MM.1S (cell line): ENCODE measurements at regions not wholly inside any gene's neighbourhood (a gene's known extent, or its start where the extent isn't known, plus 50 kb on each side); places are given as distances from the start of the nearest gene placed in this dataset.

Source experiments
- DNase-seq: peaks from one replicate; pipeline ENCODE4 v3.0.0-alpha.2; 2015
- H2AFZ ChIP-seq: fragments of 300-600 bp; sonication (generic); 2 replicates; pipeline ENCODE4 v1.6.0; 2016; ENCODE audit warnings: antibody characterized with exemption, low read length
- H3F3A ChIP-seq: fragments of 300-600 bp; sonication (generic); 2 replicates; pipeline ENCODE4 v1.6.1; 2016; ENCODE audit warnings: mild to moderate bottlenecking, antibody characterized with exemption, low read length, moderate library complexity, mixed read lengths; ENCODE audit not compliant: insufficient read depth
- H3K27ac ChIP-seq: fragments of 300-600 bp; sonication (generic); 2 replicates; pipeline ENCODE4 v1.5.1; 2016; ENCODE audit warnings: mild to moderate bottlenecking, low read length
- H3K27me3 ChIP-seq: fragments of 300-600 bp; sonication (generic); replicated peaks from 2 replicates; pipeline ENCODE4 v1.6.0; 2016; ENCODE audit warnings: low read length; ENCODE audit not compliant: insufficient read depth
- H3K36me3 ChIP-seq: fragments of 300-600 bp; sonication (generic); replicated peaks from 2 replicates; pipeline ENCODE4 v1.6.1; 2016; ENCODE audit warnings: mild to moderate bottlenecking, low read length, mixed read lengths; ENCODE audit not compliant: insufficient read depth
- H3K4me1 ChIP-seq: fragments of 300-600 bp; sonication (generic); 2 replicates; pipeline ENCODE4 v1.6.1; 2016; ENCODE audit warnings: low read length, mixed read lengths
- H3K4me2 ChIP-seq: fragments of 300-600 bp; sonication (generic); 2 replicates; pipeline ENCODE4 v1.6.0; 2016; ENCODE audit warnings: low read depth, low read length
- H3K4me3 ChIP-seq: fragments of 300-600 bp; sonication (generic); 2 replicates; pipeline ENCODE4 v1.5.1; 2016; ENCODE audit warnings: low read length, mixed read lengths
- H3K79me2 ChIP-seq: fragments of 300-600 bp; sonication (generic); 2 replicates; pipeline ENCODE4 v1.6.1; 2016; ENCODE audit warnings: mixed run types, low read length, mixed read lengths
- H3K9ac ChIP-seq: fragments of 300-600 bp; sonication (generic); 2 replicates; pipeline ENCODE4 v1.6.1; 2016; ENCODE audit warnings: low read length, mixed read lengths
- H3K9me2 ChIP-seq: fragments of 300-600 bp; sonication (generic); replicated peaks from 2 replicates; pipeline ENCODE4 v1.6.1; 2016; ENCODE audit warnings: mild to moderate bottlenecking, low read length, mixed read lengths; ENCODE audit not compliant: insufficient read depth
- H3K9me3 ChIP-seq: fragments of 300-600 bp; sonication (generic); replicated peaks from 2 replicates; pipeline ENCODE4 v1.6.1; 2016; ENCODE audit warnings: mild to moderate bottlenecking, low read length, mixed read lengths; ENCODE audit not compliant: insufficient read depth
- H4K20me1 ChIP-seq: fragments of 300-600 bp; sonication (generic); 2 replicates; pipeline ENCODE4 v1.6.1; 2016; ENCODE audit warnings: mild to moderate bottlenecking, low read length, moderate library complexity, mixed read lengths; ENCODE audit not compliant: insufficient read depth
- EZH2 ChIP-seq: fragments of 300-600 bp; sonication (generic); optimal IDR thresholded peaks from 2 replicates; pipeline ENCODE3; 2017; ENCODE audit warnings: low read depth, mild to moderate bottlenecking, antibody characterized with exemption, low read length, mixed read lengths
- EZH2phosphoT487 ChIP-seq: fragments of 300-600 bp; sonication (generic); IDR thresholded peaks from 2 replicates; pipeline ENCODE4 v1.6.1; 2018; ENCODE audit warnings: antibody characterized with exemption, low read length
- TF ChIP-seq, protein P1 (sequence below): fragments of 300-600 bp; sonication (generic); IDR thresholded peaks from 2 replicates; pipeline ENCODE4 v1.5.1; 2016; ENCODE audit warnings: antibody characterized with exemption, low read length, mixed read lengths

- H3F3A ChIP-seq = no peaks in the 10 kb centered on the region
- no peak overlapping the region for H3K27ac ChIP-seq
- H3K9me2 ChIP-seq = no peaks in the 10 kb centered on the region
- H3K9ac ChIP-seq = no peak overlapping the region
- no peaks in the 10 kb centered on the region for H3K9me3 ChIP-seq
- no peak overlapping the region for H2AFZ ChIP-seq
- no peaks in the 10 kb centered on the region for H4K20me1 ChIP-seq
- no peak overlapping the region for H3K4me2 ChIP-seq
- H3K36me3 ChIP-seq = no peaks in the 10 kb centered on the region
- TF ChIP-seq EZH2phosphoT487 = no peak
- TF ChIP-seq, protein P1, sequence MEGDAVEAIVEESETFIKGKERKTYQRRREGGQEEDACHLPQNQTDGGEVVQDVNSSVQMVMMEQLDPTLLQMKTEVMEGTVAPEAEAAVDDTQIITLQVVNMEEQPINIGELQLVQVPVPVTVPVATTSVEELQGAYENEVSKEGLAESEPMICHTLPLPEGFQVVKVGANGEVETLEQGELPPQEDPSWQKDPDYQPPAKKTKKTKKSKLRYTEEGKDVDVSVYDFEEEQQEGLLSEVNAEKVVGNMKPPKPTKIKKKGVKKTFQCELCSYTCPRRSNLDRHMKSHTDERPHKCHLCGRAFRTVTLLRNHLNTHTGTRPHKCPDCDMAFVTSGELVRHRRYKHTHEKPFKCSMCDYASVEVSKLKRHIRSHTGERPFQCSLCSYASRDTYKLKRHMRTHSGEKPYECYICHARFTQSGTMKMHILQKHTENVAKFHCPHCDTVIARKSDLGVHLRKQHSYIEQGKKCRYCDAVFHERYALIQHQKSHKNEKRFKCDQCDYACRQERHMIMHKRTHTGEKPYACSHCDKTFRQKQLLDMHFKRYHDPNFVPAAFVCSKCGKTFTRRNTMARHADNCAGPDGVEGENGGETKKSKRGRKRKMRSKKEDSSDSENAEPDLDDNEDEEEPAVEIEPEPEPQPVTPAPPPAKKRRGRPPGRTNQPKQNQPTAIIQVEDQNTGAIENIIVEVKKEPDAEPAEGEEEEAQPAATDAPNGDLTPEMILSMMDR = no peak
- TF ChIP-seq EZH2 = no peak
- DNase-seq = no peak
- no peaks in the 10 kb centered on the region for H3K27me3 ChIP-seq
- peaks cover 7% of the 10 kb centered on the region; the same call in 1 of the 2 replicates for H3K4me1 ChIP-seq
- H3K79me2 ChIP-seq = no peaks in the 10 kb centered on the region
- no peak overlapping the region for H3K4me3 ChIP-seq
Observed at GRCh38 chr4:174061026-174061425, 222.4 kb downstream of the FBXO8 start.

GRCh38 chr4:174058846-174059245 is 224.6 kb downstream of the FBXO8 start:
- Histone ChIP-seq H3K27me3 (no peaks in the 10 kb centered on the region), H3K4me2 (no peak overlapping the region), H3K4me3 (no peak overlapping the region), H3K27ac (no peak overlapping the region), H3F3A (no peaks in the 10 kb centered on the region), H3K4me1 (peaks cover 8% of the 10 kb centered on the region; the same call in 1 of the 2 replicates), H4K20me1 (no peaks in the 10 kb centered on the region), H3K9ac (no peak overlapping the region), H3K36me3 (no peaks in the 10 kb centered on the region), H2AFZ (no peak overlapping the region), H3K9me2 (no peaks in the 10 kb centered on the region), H3K9me3 (no peaks in the 10 kb centered on the region), H3K79me2 (no peaks in the 10 kb centered on the region)
- TF ChIP-seq EZH2 = no peak
- no peak for TF ChIP-seq EZH2phosphoT487
- TF ChIP-seq, protein P1 = no peak
- DNase-seq = no peak

DNA sequence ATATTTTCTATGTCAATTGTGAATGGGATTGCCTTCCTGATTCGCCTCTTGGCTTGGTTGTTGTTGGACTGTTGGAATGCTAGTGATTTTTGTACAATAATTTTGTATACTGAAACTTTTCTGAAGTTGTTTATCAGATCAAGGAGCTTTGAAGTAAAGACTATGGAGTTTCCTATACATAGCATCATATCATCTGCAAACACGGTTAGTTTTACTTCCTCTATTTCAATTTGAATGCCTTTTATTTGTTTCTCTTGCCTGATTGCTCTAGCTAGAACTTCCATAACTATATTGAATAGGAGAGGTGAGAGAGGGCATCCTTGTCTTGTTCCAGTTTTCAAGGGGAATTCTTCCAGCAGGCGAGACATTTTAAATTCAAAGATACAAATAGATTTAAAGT is 226.5 kb downstream of the FBXO8 start:
- Histone ChIP-seq H2AFZ (no peak overlapping the region), H3K27ac (no peak overlapping the region; the same call in 1 of the 2 replicates), H3K4me2 (no peak overlapping the region), H3K9me3 (no peaks in the 10 kb centered on the region), H3K27me3 (no peaks in the 10 kb centered on the region), H3K9me2 (no peaks in the 10 kb centered on the region), H3K4me3 (no peak overlapping the region), H3F3A (no peaks in the 10 kb centered on the region), H3K4me1 (peaks cover 8% of the 10 kb centered on the region; the same call in 1 of the 2 replicates), H3K9ac (no peak overlapping the region), H3K79me2 (no peaks in the 10 kb centered on the region), H3K36me3 (no peaks in the 10 kb centered on the region), H4K20me1 (no peaks in the 10 kb centered on the region)
- peak; percentile 15 for DNase-seq
- no peak for TF ChIP-seq EZH2phosphoT487
- TF ChIP-seq EZH2 = no peak
- TF ChIP-seq, protein P1 = no peak
